HG02970 (cell line): ENCODE measurements at regions not wholly inside any gene's neighbourhood (a gene's known extent, or its start where the extent isn't known, plus 50 kb on each side); places are given as distances from the start of the nearest gene placed in this dataset.

ENCODE experiments used
- ATAC-seq: cut with Tn5 transposase; IDR thresholded peaks from one replicate; pipeline ENCODE4 v1.9.1; 2021; ENCODE audit warnings: mild to moderate bottlenecking, moderate library complexity, moderate number of reproducible peaks; ENCODE audit not compliant: unreplicated experiment, low FRiP score

DNA sequence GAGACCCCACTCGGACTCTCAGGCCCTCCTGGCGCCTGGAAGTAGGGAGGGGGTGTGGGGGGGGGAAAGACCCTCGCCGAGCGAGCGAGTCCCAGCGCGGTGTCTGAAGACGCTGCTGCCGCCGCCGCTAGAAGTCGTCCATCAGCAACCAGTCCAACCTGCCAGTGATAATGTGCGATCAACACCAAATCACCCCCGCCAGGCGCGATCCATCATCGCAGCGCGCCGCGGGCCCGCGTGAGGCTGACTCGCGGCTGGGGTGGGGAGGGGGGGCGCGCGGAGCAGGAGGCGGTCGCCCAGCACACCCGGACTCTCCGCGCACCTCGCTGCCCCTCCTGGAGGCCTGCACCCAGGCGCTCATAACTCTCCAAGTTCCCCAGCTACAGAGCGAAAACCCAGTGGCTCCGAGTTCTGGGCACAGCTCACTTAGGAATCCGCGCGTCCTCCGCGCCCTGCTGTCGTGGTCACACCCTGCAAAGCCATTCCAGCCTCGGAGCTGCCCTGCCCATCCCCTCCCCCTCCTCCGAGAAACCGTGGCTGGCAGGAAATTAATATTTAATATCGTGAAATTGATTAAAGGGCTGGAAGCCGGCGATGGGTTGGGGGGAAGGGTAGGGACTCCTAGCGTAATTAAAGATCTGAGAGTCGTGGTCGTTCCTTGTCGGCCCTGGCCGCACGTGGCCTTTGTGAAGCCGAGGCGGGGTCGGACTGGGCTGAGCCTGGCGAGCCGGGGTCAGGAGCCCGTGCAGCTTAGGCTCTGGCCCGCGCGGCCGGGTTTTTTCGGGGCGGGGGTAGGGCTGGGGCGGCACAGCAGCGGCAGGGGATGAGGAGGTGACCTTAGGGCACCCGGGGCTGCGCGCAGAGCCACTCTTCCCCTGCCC, 58.1 kb upstream of the BCOR start:
- no peak for ATAC-seq

GRCh38 chrX:40154853-40155588, 57.3 kb upstream of the BCOR start:
- no peak for ATAC-seq

DNA sequence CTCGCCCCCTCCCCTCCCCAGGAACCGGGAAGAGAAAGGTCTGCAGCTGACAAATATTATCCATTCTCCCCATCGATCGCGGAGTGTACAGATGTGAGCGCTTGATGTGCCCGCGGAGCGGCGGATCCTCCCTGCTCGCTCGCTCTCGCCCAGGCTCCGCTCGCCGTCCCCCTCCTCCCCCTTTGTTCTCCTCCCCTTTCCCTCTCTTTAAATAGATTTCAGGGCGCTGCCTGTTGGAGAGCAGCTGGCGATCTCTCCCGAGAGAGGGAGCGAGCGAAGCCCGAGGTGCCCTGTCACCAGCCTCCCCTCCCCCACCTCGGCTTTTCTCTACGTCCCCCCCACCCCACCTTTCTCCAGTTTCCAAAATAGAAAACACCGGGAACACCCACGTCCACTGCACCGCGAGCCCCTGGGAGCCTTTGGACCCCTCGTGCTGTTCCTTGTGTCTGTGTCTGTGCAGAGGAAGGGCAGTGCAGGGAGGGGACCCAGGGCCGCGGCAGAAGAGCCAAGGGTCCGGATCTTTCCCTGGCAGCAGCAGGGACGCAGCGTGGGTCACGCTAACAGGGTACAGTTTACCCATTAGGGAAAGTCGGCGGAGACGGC, 56.6 kb upstream of the BCOR start:
- ATAC-seq, result no peak

DNA sequence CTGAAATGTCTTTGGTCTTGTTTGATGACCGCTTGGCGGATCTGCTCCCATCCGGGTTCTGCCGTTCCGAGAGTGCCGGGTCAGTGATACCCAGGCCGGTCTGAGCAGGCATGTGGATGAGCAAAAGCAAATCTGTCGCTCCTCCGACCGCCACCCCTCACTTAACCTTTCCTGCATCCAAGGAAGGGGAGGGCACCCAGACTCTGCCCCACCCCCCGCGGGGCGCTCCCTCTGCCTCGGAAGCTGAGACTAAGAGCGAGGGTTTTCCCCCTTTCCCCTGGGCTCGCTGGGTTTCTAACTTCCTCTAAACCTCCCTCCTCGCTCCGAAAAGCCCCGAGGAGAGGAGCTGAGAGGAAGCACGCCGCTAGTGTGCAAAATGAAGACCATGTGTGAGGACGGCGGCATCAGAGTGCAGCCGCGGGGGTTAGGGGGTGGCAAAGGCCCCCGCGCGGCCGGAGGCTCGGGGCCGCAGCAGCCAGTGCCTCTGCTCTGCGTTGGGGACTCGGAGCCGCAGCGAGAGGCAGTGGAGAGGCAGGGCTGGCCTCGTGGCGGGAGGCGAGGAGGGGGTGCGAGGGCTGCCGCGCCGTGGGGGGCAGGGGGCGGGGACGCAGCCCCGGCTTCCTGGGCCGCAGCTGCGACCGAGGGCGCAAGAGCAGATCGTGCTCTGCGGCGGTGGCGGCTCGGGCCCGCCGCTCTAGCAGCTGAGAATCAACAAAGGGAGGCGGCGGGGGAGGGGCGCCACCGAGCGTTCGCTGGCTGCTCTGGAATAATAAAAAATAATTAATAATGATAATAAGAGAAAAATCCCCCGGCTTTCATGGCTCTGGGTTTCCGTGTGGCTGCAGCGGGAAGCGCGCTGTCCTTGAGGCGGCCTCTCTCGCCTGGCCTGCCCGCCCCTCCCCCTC, 55.8 kb upstream of the BCOR start:
- ATAC-seq, result no peak

DNA sequence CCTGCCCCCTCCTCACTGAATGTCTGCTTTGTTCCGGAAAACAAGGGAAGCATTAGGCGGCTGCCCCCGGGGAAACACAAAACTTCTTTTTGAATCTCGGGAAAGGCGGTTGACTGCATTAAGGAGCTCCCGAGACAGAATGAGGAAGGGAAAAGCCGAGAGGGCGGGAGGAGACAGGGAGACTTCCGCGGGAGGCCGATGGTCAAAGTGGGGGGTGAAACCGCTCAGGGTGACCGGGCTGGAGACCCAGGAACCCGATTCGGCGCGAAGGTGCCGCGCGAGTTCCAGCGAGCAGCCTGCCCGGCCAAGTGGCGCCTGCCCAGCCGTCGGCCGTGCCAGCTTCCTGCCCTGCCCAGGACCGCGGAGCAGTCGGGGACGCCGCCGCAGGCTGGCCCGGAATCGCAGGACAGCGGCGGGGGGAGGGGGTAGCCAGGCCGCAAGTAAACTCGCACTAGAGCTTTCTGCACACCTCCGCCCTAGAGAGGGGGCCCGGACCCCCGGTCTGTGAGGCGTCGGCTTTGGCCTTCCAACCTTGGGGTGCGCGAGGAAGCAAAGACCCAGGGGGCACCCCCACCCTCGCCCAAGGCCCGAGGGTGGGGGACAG, 55.1 kb upstream of the BCOR start:
- no peak for ATAC-seq

- no peak for ATAC-seq
Measured at GRCh38 chrX:40152173-40152711, 54.5 kb upstream of the BCOR start.

DNA sequence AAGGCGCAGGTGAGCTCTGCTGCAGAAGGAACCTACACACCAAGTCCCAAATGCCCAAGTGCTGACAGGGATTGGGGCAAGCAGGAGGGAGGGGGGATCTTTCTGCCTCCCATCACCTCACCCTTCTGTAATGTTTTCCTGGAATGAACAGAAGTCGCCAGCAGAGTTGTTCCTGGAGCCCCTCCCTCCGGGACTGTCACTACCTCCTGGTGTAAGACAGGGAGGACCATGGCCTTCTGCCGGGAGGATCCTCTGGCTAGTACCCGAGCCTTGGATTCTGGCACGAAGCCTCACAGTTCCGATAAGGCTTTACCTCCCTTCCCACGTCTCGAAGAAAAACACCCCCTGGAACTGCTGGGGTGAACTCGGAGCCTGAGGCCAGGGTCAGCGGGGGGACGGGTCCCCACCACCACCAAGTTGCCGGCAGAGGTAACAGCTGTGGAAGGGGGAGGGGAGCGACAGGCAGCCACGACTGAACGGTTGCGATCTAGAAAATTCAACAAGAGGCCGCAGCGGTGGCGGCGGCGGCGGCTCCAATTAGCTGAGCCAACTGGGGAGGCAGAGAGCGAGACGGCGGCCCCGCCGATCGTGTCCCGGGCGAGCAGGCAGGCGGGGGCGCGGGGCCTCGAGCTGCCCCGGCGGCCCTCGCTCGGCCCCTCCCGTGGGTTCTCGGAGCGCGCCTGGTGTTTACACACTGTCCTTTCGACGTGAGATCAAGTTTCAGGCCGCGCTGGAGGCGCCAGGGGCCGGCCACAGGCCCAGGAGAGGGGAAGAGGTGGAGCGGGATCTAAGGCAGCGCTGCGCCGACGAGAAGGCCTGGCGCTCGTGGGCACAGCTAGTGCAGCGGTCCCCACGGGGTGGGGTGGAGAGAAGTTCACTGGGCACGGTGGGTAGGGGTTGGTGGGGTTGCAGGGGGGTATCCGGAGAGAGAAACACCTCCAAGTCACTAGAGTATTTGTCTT, 53.7 kb upstream of the BCOR start:
- no peak for ATAC-seq

DNA sequence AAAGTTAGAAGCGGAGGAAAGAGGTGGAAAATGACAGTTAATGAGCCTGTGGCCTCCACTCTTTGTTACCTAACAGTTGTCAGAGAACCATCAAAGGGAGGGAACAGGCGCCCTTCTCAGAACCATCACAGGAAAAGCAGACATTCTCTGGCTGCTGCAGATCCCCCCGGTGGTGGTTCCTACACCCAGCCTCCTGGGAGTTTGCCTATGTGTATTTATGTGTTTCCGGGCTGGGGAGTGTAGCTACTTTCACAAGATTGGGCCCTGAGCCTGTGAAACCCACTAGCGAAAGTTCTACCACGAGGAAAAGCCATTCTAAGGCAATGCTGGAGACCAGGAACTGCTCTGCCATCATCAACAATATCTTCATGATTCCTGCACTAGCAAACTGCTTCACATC, 52.7 kb upstream of the BCOR start:
- ATAC-seq, result no peak

GRCh38 chrX:40149286-40150175, 51.8 kb upstream of the BCOR start:
- no peak for ATAC-seq

DNA sequence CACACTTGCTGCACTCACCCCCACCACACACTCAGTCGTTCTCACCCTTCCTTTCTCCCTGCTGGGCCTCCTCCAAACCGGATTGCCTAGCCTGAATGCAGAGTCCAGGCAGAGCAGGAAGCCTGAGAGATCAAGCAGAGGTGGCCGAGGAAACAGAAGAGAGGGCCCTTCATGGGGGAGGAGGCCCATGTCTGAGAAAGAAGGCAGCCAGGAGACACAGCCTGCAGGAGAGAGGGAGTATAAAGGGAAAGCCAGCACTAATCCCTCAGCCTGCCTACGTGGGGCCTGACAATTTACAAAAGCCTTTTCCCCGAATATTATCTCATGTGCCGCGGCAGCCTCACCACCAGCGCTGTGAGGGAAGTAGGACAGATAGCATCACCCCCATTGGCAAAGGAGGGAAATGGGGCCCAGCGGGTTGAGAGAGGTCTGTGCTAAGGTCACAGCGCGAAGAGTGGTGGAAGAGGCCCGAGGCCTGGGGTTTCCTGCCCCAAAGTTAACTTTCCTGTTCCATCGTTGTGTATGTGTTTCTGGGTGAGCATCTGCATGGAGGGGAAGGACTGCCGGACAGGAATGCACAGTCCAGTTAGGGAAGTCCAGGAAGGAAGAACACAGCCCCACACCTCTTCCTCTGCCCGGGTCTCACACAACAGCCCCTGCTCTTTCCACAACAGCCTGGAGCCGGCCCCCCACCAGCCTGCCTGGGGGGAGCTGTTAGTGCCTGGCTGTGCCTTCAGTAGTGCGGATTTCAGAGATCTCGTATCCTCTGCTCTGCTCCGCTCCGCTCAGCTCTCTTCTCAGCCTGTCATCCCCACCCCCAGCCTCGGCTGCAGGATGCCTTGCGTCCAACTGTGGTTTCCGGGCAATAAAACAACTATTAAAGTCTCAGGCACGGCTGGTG, 50.9 kb upstream of the BCOR start:
- ATAC-seq, result no peak

- ATAC-seq, result no peak
Measured at GRCh38 chrX:40147971-40148370, 50.2 kb upstream of the BCOR start.
